ENCODE measurements at regions not wholly inside any gene's neighbourhood (a gene's known extent, or its start where the extent isn't known, plus 50 kb on each side); places are given as distances from the start of the nearest gene placed in this dataset.

DNA sequence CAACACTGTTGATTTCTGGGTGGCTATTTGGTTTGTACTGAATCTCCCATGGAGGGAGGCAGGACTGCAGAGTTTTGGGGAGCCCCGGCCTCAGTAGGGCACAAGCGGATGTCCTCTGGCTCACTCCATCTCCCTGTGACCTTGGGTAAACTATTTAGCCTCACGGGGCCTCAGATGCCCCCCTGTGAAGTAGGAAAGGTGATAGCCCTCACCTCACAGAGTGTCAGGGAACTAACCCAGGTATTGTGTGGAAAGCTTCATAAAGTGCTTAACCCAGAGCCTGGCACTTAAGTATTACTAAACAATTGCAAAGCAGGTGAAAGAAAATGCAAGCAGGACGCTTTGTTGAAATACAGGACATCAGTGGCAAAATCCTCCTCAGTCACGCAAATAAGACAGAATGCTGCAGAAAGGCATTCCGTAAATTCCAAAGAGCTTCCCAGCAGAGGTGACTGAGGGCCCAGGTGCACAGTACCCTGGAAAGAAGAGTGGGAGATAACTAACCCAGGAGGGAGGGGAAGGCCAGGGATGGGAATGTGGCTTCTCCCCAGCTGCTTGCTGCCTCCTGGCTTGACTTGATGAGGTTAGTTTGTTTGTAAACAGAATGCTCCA is 436.3 kb downstream of the PRDM2 start:
- no peak overlapping the region for H3K4me3 ChIP-seq (ENCODE audit: control insufficient read depth, low read depth, low read length)
- TF ChIP-seq, protein P1, sequence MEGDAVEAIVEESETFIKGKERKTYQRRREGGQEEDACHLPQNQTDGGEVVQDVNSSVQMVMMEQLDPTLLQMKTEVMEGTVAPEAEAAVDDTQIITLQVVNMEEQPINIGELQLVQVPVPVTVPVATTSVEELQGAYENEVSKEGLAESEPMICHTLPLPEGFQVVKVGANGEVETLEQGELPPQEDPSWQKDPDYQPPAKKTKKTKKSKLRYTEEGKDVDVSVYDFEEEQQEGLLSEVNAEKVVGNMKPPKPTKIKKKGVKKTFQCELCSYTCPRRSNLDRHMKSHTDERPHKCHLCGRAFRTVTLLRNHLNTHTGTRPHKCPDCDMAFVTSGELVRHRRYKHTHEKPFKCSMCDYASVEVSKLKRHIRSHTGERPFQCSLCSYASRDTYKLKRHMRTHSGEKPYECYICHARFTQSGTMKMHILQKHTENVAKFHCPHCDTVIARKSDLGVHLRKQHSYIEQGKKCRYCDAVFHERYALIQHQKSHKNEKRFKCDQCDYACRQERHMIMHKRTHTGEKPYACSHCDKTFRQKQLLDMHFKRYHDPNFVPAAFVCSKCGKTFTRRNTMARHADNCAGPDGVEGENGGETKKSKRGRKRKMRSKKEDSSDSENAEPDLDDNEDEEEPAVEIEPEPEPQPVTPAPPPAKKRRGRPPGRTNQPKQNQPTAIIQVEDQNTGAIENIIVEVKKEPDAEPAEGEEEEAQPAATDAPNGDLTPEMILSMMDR (conservative IDR thresholded peaks at IDR 0.05; ENCODE audit: control insufficient read depth, insufficient read depth, low read depth, low read length), result no peak
- no peak for DNase-seq (ENCODE audit: low read depth)

DNA sequence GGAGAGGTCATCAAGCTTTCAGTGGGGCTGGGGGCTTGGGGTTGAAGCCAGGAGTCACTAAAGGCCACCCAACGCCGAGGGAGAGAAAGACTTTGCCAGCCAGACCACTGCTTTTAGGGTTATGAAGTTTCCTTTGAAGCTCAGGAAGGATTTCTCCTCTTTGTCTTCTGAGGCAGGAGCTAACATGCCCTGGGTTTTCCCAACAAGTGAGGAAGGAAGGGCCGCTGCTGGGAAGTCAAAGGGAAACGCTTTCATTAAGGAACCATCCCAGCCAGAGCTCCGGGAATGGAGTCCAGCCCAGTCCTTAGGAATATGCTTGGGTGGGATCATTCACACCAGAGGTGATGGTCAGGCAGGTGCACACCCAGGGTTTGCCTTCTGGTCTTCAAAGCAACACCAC is 436.9 kb downstream of the PRDM2 start:
- DNase-seq (ENCODE audit: low read depth), result no peak
- TF ChIP-seq, protein P1 (conservative IDR thresholded peaks at IDR 0.05; ENCODE audit: control insufficient read depth, insufficient read depth, low read depth, low read length), result no peak
- no peak overlapping the region for H3K4me3 ChIP-seq (ENCODE audit: control insufficient read depth, low read depth, low read length)

DNA sequence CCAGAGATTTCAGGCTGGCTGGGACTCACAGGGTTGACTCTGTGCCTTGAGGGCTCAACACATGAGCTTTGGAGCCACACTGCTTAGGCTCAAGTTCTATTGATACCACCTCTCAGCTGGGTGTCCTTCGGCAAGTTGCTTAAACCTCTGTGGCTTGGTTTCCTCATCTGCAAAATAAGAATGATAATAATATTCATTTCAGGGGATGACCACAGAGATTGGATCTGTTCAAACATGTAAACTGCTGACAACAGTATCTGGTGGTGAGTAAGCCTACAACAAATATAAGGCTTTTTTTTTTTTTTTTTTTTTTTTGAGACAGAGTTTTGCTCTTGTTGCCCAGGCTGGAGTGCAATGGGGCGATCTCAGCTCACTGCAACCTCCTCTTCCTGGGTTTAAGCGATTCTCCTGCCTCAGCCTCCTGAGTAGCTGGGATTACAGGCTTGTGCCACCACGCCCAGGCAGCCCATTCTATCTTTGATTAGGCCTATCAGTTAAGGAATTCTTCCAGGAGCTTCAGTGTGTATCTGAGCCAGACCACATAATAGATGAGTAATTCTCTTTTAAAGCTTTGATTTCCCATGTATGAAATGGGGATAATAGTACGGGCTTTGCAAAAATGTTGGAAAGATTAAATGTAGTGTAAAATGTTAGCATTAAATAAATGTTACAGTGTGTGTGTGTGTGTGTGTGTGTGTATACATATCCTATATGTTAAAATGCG is 437.6 kb downstream of the PRDM2 start:
- TF ChIP-seq, protein P1 (conservative IDR thresholded peaks at IDR 0.05; ENCODE audit: control insufficient read depth, insufficient read depth, low read depth, low read length), result no peak
- no peak for DNase-seq (ENCODE audit: low read depth)
- no peak overlapping the region for H3K4me3 ChIP-seq (ENCODE audit: control insufficient read depth, low read depth, low read length)

DNA sequence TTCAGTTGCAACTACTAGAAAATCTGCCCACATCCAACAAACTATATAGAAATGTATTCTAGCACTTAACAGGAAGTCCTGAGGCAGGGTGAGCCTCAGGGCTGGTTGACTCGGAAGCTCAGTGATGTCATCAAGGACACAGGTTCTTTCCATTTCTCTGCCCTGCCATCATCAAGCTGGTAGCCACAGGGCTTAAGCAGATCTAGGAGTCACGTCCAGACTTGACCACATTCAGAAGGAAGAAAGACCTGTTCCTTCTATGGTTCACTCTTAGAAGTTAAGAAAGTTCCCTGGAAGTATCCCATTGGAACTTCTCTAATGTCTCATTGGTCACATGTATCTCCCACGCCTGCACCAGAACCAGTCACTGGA is 438.1 kb downstream of the PRDM2 start:
- TF ChIP-seq, protein P1 (conservative IDR thresholded peaks at IDR 0.05; ENCODE audit: control insufficient read depth, insufficient read depth, low read depth, low read length), result no peak
- DNase-seq (ENCODE audit: low read depth), result no peak
- H3K4me3 ChIP-seq (ENCODE audit: control insufficient read depth, low read depth, low read length), result no peak overlapping the region

DNA sequence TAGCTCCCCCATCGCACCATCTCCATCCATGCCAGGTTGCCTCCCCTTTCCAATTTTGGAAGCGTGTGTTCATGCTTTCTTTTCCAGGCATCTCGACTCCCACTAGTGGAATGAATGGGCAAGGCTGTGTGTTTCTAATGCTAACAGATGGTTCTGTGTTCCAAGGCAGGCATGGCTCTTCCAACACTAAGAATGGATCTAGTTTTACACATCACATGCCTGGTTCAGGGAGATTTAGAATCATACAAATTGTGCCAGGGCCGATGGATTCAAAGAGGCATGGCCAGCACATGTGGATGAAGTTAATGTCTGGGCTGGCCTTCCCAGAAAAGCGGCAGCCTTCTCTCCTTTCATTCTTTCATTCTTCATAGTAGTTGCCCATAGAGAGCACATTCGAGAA is 438.7 kb downstream of the PRDM2 start:
- TF ChIP-seq, protein P1 (conservative IDR thresholded peaks at IDR 0.05; ENCODE audit: control insufficient read depth, insufficient read depth, low read depth, low read length), result no peak
- no peak overlapping the region for H3K4me3 ChIP-seq (ENCODE audit: control insufficient read depth, low read depth, low read length)
- no peak for DNase-seq (ENCODE audit: low read depth)

DNA sequence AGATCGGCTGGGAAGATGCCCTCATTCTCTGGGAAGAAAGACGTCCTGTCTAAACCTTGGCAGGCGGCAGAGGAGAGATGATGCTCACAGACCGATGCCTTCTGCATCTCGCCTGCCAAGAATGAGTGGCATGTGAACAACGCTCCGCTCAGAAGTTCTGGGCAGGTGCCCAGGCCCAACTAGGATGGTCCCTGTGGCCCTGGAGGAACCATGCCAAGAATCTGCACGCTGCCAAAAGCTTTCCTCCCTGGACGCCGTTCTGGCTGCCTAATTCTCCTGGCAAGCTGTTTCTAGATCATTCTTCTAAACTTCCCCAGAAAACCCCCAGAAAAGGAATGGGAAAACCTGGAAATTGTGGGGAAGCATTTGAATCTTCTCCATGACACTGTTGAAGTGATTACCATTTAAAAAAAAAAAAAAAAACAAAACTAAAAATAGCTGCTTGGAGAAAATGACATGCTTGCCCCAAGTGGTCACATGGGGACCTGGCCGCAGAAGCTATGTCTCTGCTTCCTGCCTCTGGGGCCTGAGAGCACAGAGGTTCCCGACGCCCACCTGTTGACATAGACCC is 440.9 kb downstream of the PRDM2 start:
- peak; percentile 4 for DNase-seq (ENCODE audit: low read depth)

More for the DNA sequence above, 440.9 kb downstream of the PRDM2 start:
- TF ChIP-seq, protein P1 (conservative IDR thresholded peaks at IDR 0.05; ENCODE audit: control insufficient read depth, insufficient read depth, low read depth, low read length), result no peak
- no peak overlapping the region for H3K4me3 ChIP-seq (ENCODE audit: control insufficient read depth, low read depth, low read length)
